ENCODE measurements at regions not wholly inside any gene's neighbourhood (a gene's known extent, or its start where the extent isn't known, plus 50 kb on each side); places are given as distances from the start of the nearest gene placed in this dataset.
"Not testable (repeated sequence)": the region's sequence is repeated elsewhere in the genome, so short reads cannot be mapped to it uniquely, and the experiment has no call there.

- TF ChIP-seq CTCF (IDR thresholded peaks at IDR 0.05; ENCODE audit: low read depth, low read length, missing control alignments): no peak
- H3K4me3 ChIP-seq (replicated peaks; ENCODE audit: low read depth, low read length): no peak overlapping the region
- DNase-seq (ENCODE audit: extremely low read depth, low read depth): no peak
Measured at GRCh38 chrX:74187211-74187610, 116.8 kb upstream of the ZCCHC13 start.

GRCh38 chrX:74183047-74183446, 120.9 kb upstream of the ZCCHC13 start:
- not testable (repeated sequence) for H3K4me3 ChIP-seq (replicated peaks; ENCODE audit: low read depth, low read length); DNase-seq (ENCODE audit: extremely low read depth, low read depth)

GRCh38 chrX:74181976-74182375, 122.0 kb upstream of the ZCCHC13 start:
- DNase-seq (ENCODE audit: extremely low read depth, low read depth); H3K4me3 ChIP-seq (replicated peaks; ENCODE audit: low read depth, low read length): not testable (repeated sequence)

- DNase-seq (ENCODE audit: extremely low read depth, low read depth): no peak
- no peak overlapping the region for H3K4me3 ChIP-seq (replicated peaks; ENCODE audit: low read depth, low read length)
Measured at GRCh38 chrX:74180716-74181115, 123.3 kb upstream of the ZCCHC13 start.

GRCh38 chrX:74179990-74180389, 124.0 kb upstream of the ZCCHC13 start:
- no peak overlapping the region for H3K4me3 ChIP-seq (replicated peaks; ENCODE audit: low read depth, low read length)
- TF ChIP-seq CTCF (IDR thresholded peaks at IDR 0.05; ENCODE audit: low read depth, low read length, missing control alignments): no peak
- DNase-seq (ENCODE audit: extremely low read depth, low read depth): no peak

More at GRCh38 chrX:74180716-74181115, 123.3 kb upstream of the ZCCHC13 start:
- no peak for TF ChIP-seq CTCF (IDR thresholded peaks at IDR 0.05; ENCODE audit: low read depth, low read length, missing control alignments)

GRCh38 chrX:74179499-74179898, 124.5 kb upstream of the ZCCHC13 start:
- no peak overlapping the region for H3K4me3 ChIP-seq (replicated peaks; ENCODE audit: low read depth, low read length)
- TF ChIP-seq CTCF (IDR thresholded peaks at IDR 0.05; ENCODE audit: low read depth, low read length, missing control alignments): no peak
- DNase-seq (ENCODE audit: extremely low read depth, low read depth): no peak

GRCh38 chrX:74179071-74179470, 124.9 kb upstream of the ZCCHC13 start:
- no peak overlapping the region for H3K4me3 ChIP-seq (replicated peaks; ENCODE audit: low read depth, low read length)
- no peak for TF ChIP-seq CTCF (IDR thresholded peaks at IDR 0.05; ENCODE audit: low read depth, low read length, missing control alignments)
- no peak for DNase-seq (ENCODE audit: extremely low read depth, low read depth)

- H3K4me3 ChIP-seq (replicated peaks; ENCODE audit: low read depth, low read length): no peak overlapping the region
- no peak for TF ChIP-seq CTCF (IDR thresholded peaks at IDR 0.05; ENCODE audit: low read depth, low read length, missing control alignments)
- DNase-seq (ENCODE audit: extremely low read depth, low read depth): no peak
Measured at GRCh38 chrX:74178536-74178935, 125.4 kb upstream of the ZCCHC13 start.
